ENCODE measurements at regions not wholly inside any gene's neighbourhood (a gene's known extent, or its start where the extent isn't known, plus 50 kb on each side); places are given as distances from the start of the nearest gene placed in this dataset.

GRCh38 chr14:58826845-58827686, 189.3 kb downstream of the DACT1 start:
- peaks cover 5% of the 10 kb centered on the region for H3K27me3 Mint-ChIP-seq (ENCODE audit: unreplicated experiment)
- no peak overlapping the region for H3K27ac Mint-ChIP-seq (ENCODE audit: unreplicated experiment)
- DNase-seq (ENCODE audit: extremely low spot score, unreplicated experiment): no peak
- H3K36me3 Mint-ChIP-seq (ENCODE audit: unreplicated experiment): no peaks in the 10 kb centered on the region
- peaks cover 4% of the 10 kb centered on the region for H3K9me3 Mint-ChIP-seq (ENCODE audit: unreplicated experiment)
- H3K4me1 Mint-ChIP-seq (ENCODE audit: unreplicated experiment): peaks cover 9% of the 10 kb centered on the region
- TF ChIP-seq, protein P1, sequence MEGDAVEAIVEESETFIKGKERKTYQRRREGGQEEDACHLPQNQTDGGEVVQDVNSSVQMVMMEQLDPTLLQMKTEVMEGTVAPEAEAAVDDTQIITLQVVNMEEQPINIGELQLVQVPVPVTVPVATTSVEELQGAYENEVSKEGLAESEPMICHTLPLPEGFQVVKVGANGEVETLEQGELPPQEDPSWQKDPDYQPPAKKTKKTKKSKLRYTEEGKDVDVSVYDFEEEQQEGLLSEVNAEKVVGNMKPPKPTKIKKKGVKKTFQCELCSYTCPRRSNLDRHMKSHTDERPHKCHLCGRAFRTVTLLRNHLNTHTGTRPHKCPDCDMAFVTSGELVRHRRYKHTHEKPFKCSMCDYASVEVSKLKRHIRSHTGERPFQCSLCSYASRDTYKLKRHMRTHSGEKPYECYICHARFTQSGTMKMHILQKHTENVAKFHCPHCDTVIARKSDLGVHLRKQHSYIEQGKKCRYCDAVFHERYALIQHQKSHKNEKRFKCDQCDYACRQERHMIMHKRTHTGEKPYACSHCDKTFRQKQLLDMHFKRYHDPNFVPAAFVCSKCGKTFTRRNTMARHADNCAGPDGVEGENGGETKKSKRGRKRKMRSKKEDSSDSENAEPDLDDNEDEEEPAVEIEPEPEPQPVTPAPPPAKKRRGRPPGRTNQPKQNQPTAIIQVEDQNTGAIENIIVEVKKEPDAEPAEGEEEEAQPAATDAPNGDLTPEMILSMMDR (IDR thresholded peaks at IDR 0.05): peak; percentile 45
- H3K4me3 Mint-ChIP-seq (ENCODE audit: unreplicated experiment): no peak overlapping the region

- Mint-ChIP-seq H3K27me3 (ENCODE audit: unreplicated experiment) (peaks cover 9% of the 10 kb centered on the region), H3K4me3 (ENCODE audit: unreplicated experiment) (no peak overlapping the region), H3K4me1 (ENCODE audit: unreplicated experiment) (peaks cover 9% of the 10 kb centered on the region), H3K36me3 (ENCODE audit: unreplicated experiment) (no peaks in the 10 kb centered on the region), H3K9me3 (ENCODE audit: unreplicated experiment) (peaks cover 4% of the 10 kb centered on the region), H3K27ac (ENCODE audit: unreplicated experiment) (no peak overlapping the region)
- DNase-seq (ENCODE audit: extremely low spot score, unreplicated experiment): no peak
- TF ChIP-seq, protein P1 (IDR thresholded peaks at IDR 0.05): no peak
Observed at GRCh38 chr14:58828298-58828697, 190.5 kb downstream of the DACT1 start.

DNA sequence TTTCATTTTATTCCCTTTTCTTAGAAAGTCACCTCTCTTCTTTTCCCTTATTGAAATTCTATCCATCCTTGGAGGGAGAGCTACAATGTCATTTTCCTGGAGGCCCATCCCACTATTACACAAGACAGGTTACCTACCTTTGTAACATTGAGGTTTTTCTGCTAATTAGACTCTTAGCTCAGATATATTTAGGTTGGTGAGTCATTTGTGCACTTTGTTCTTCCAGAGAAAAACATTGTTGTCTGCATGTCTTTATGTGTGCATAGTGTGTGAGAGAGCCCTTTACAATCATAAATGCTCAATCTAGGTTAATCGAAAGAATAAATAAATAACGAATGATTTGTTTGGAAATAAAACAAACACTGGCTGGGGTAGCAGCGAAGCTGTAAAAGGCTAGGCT, 191.8 kb downstream of the DACT1 start:
- Mint-ChIP-seq H3K9me3 (ENCODE audit: unreplicated experiment) (peaks cover 4% of the 10 kb centered on the region), H3K4me1 (ENCODE audit: unreplicated experiment) (peaks cover 9% of the 10 kb centered on the region), H3K36me3 (ENCODE audit: unreplicated experiment) (no peaks in the 10 kb centered on the region), H3K27me3 (ENCODE audit: unreplicated experiment) (peaks cover 9% of the 10 kb centered on the region), H3K4me3 (ENCODE audit: unreplicated experiment) (no peak overlapping the region), H3K27ac (ENCODE audit: unreplicated experiment) (no peak overlapping the region)
- no peak for DNase-seq (ENCODE audit: extremely low spot score, unreplicated experiment)
- TF ChIP-seq, protein P1 (IDR thresholded peaks at IDR 0.05): no peak

DNA sequence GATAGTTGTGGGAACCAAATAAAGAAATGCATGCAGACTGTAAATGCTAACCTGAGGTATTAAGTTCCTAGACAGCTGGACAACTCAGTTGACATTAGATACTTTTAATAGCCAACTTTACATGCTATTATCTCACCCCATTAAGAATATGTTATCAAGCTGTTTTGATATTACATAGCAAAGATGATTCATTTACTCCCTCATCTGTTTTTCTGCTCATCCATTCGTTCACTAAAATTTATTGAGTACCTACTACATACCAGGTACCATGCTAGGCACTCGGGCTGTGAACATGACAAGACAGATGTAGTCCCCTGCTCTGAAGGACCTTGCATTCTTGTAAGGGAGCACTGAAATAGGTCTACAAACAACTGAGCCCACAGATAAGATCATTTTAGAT, 192.4 kb downstream of the DACT1 start:
- H3K27ac Mint-ChIP-seq (ENCODE audit: unreplicated experiment): no peak overlapping the region

GRCh38 chr14:58832095-58832521, 194.3 kb downstream of the DACT1 start:
- Mint-ChIP-seq H3K27ac (ENCODE audit: unreplicated experiment) (no peak overlapping the region), H3K27me3 (ENCODE audit: unreplicated experiment) (peaks cover 9% of the 10 kb centered on the region), H3K4me1 (ENCODE audit: unreplicated experiment) (peaks cover 9% of the 10 kb centered on the region), H3K4me3 (ENCODE audit: unreplicated experiment) (no peak overlapping the region), H3K36me3 (ENCODE audit: unreplicated experiment) (no peaks in the 10 kb centered on the region), H3K9me3 (ENCODE audit: unreplicated experiment) (no peaks in the 10 kb centered on the region)
- no peak for DNase-seq (ENCODE audit: extremely low spot score, unreplicated experiment)
- TF ChIP-seq, protein P1 (IDR thresholded peaks at IDR 0.05): no peak

More for the DNA sequence above, 192.4 kb downstream of the DACT1 start:
- DNase-seq (ENCODE audit: extremely low spot score, unreplicated experiment): no peak
- Mint-ChIP-seq H3K4me1 (ENCODE audit: unreplicated experiment) (peaks cover 9% of the 10 kb centered on the region), H3K36me3 (ENCODE audit: unreplicated experiment) (no peaks in the 10 kb centered on the region), H3K27me3 (ENCODE audit: unreplicated experiment) (peaks cover 9% of the 10 kb centered on the region), H3K9me3 (ENCODE audit: unreplicated experiment) (peaks cover 4% of the 10 kb centered on the region), H3K4me3 (ENCODE audit: unreplicated experiment) (no peak overlapping the region)
- TF ChIP-seq, protein P1 (IDR thresholded peaks at IDR 0.05): no peak

All from osteocyte (in vitro differentiated cells).